Mesendoderm (in vitro differentiated cells): ENCODE measurements at regions not wholly inside any gene's neighbourhood (a gene's known extent, or its start where the extent isn't known, plus 50 kb on each side); places are given as distances from the start of the nearest gene placed in this dataset.

Experiments
- DNase-seq: peaks from one replicate; pipeline ENCODE4 v3.0.0; 2013
- H2AK5ac ChIP-seq: 2 replicates; pipeline ENCODE4 v1.6.1; 2013; ENCODE audit warnings: low read length, inconsistent platforms
- H2BK120ac ChIP-seq: 2 replicates; pipeline ENCODE4 v1.6.1; 2013; ENCODE audit warnings: low read depth, mild to moderate bottlenecking, low read length, moderate library complexity, mixed read lengths
- H2BK15ac ChIP-seq: replicated peaks from 2 replicates; pipeline ENCODE4 v1.6.1; 2013; ENCODE audit warnings: low read depth, mild to moderate bottlenecking, moderate library complexity
- H2BK5ac ChIP-seq: 2 replicates; pipeline ENCODE4 v1.6.1; 2013; ENCODE audit warnings: low read length, inconsistent platforms
- H3K18ac ChIP-seq: 2 replicates; pipeline ENCODE4 v1.6.1; 2013; ENCODE audit warnings: mild to moderate bottlenecking, low read length, mixed read lengths
- H3K23ac ChIP-seq: one replicate; pipeline ENCODE4 v1.6.1; 2013; ENCODE audit warnings: low read length
- H3K27ac ChIP-seq: 2 replicates; pipeline ENCODE4 v1.5.1; 2013; ENCODE audit warnings: low read depth, mild to moderate bottlenecking, inconsistent platforms, low read length, moderate library complexity
- H3K27me3 ChIP-seq: 2 replicates; pipeline ENCODE4 v1.6.1; 2013; ENCODE audit warnings: low read length, control low read depth, mild to moderate bottlenecking, inconsistent platforms; ENCODE audit not compliant: insufficient read depth, poor library complexity
- H3K36me3 ChIP-seq: 2 replicates; pipeline ENCODE4 v1.6.1; 2013; ENCODE audit warnings: low read length, inconsistent platforms; ENCODE audit not compliant: control insufficient read depth, insufficient read depth
- H3K4ac ChIP-seq: one replicate; pipeline ENCODE4 v1.6.1; 2013; ENCODE audit warnings: low read depth, mild to moderate bottlenecking, low read length, moderate library complexity
- H3K4me1 ChIP-seq: 2 replicates; pipeline ENCODE4 v1.6.1; 2013; ENCODE audit warnings: low read depth, low read length, inconsistent platforms; ENCODE audit not compliant: control insufficient read depth
- H3K4me2 ChIP-seq: 2 replicates; pipeline ENCODE4 v1.6.1; 2013; ENCODE audit warnings: low read length
- H3K4me3 ChIP-seq: 2 replicates; pipeline ENCODE4 v1.5.1; 2013; ENCODE audit warnings: mild to moderate bottlenecking, low read length
- H3K56ac ChIP-seq: one replicate; pipeline ENCODE4 v1.6.1; 2013; ENCODE audit warnings: low read length
- H3K79me1 ChIP-seq: 2 replicates; pipeline ENCODE4 v1.6.1; 2013; ENCODE audit warnings: low read length, inconsistent platforms
- H3K79me2 ChIP-seq: 2 replicates; pipeline ENCODE4 v1.6.1; 2013; ENCODE audit warnings: mild to moderate bottlenecking, low read length; ENCODE audit not compliant: control insufficient read depth, insufficient read depth
- H3K9ac ChIP-seq: 2 replicates; pipeline ENCODE4 v1.6.1; 2013; ENCODE audit warnings: low read length, inconsistent platforms
- H4K5ac ChIP-seq: one replicate; pipeline ENCODE4 v1.6.1; 2013; ENCODE audit warnings: low read length
- H4K8ac ChIP-seq: one replicate; pipeline ENCODE4 v1.6.1; 2013; ENCODE audit warnings: low read depth, mild to moderate bottlenecking, control low read depth, low read length, moderate library complexity
- WGBS: extraction: QIAGEN DNeasy Blood & Tissue Kit; methylation state at CpG from one replicate; pipeline ENCODE4 v1.1.7; 2013; ENCODE audit warnings: low lambda C conversion rate, missing lambda C conversion rate; ENCODE audit not compliant: insufficient coverage; ENCODE audit errors: extremely low coverage; 5-methylcytosine and 5-hydroxymethylcytosine counted together

- Histone ChIP-seq H3K27me3 (no peaks in the 10 kb centered on the region), H3K9ac (no peak overlapping the region), H3K4me3 (no peak overlapping the region), H3K36me3 (no peaks in the 10 kb centered on the region), H3K23ac (no peak overlapping the region), H4K8ac (no peak overlapping the region), H2BK15ac (no peak overlapping the region), H3K79me1 (no peaks in the 10 kb centered on the region), H3K4ac (no peak overlapping the region), H4K5ac (no peak overlapping the region), H2AK5ac (no peak overlapping the region), H3K4me2 (no peak overlapping the region), H2BK5ac (no peak overlapping the region), H3K18ac (no peak overlapping the region), H3K79me2 (no peaks in the 10 kb centered on the region), H3K4me1 (no peaks in the 10 kb centered on the region), H3K56ac (no peak overlapping the region), H3K27ac (no peak overlapping the region), H2BK120ac (no peak overlapping the region)
- WGBS, result no CpG with 5 or more reads among the region's 12 CpGs
- no peak for DNase-seq
Measured at GRCh38 chr13:19056984-19057490, 124.6 kb downstream of the TUBA3C start.

DNA sequence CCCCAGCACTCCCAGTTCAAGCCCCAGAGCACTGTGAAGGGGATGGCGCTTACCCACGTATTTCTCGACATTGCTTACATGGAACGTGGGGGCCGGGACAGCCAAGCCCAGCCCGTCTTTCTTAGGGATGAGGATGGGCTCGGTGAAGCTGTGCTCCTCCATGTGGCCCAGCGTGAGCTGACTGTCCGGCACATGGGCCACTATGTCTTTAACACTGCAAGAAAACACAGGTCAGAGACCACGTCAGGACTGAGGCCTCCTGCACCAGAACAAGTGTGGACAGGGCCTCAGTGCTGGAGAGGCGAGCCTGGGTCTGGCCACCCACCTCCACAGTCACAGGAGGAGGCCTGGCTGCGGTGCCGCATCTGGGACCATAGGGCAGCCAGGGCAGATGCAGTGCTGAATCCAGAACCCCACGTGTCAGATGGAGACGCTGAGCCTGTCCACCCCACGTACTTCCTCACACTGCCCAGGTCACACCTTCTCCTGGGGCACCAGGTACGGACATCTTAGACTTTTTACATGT, 125.2 kb downstream of the TUBA3C start:
- no CpG with 5 or more reads among the region's 17 CpGs for WGBS
- Histone ChIP-seq H3K23ac (no peak overlapping the region), H3K4me2 (no peak overlapping the region), H2BK5ac (no peak overlapping the region), H3K56ac (no peak overlapping the region), H4K5ac (no peak overlapping the region), H3K79me2 (no peaks in the 10 kb centered on the region), H3K27me3 (no peaks in the 10 kb centered on the region), H3K9ac (no peak overlapping the region), H3K4me3 (no peak overlapping the region), H3K4ac (no peak overlapping the region), H3K27ac (no peak overlapping the region), H3K4me1 (no peaks in the 10 kb centered on the region), H3K79me1 (no peaks in the 10 kb centered on the region), H2AK5ac (no peak overlapping the region), H3K36me3 (no peaks in the 10 kb centered on the region), H3K18ac (no peak overlapping the region), H2BK120ac (no peak overlapping the region), H2BK15ac (no peak overlapping the region), H4K8ac (no peak overlapping the region)
- no peak for DNase-seq

DNA sequence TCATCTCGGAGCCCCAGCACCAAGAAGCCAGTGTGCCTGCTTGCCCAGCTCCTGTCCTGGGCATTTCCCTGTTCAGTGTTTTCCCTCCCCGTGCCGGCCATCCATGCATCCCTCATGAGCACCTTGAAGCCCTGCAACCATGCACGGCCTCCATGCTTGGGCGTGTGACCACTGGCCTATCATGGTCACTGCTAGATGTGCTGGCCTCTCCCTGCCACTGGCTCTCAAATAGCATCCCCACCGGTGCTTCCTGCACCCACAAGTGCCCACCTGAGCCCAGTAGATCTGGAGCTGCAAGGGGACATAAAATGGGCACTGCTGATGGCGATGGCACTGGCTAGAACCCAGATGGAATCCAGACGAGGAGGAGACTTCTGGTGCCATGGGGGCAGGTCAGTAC, 126.0 kb downstream of the TUBA3C start:
- Histone ChIP-seq H4K8ac (no peak overlapping the region), H3K56ac (no peak overlapping the region), H3K4me2 (no peak overlapping the region), H3K27me3 (no peaks in the 10 kb centered on the region), H3K79me2 (no peaks in the 10 kb centered on the region), H3K18ac (no peak overlapping the region), H4K5ac (no peak overlapping the region), H3K4me3 (no peak overlapping the region), H3K9ac (no peak overlapping the region), H3K4me1 (no peaks in the 10 kb centered on the region), H2BK15ac (no peak overlapping the region), H3K27ac (no peak overlapping the region), H3K23ac (no peak overlapping the region), H2AK5ac (no peak overlapping the region), H2BK5ac (no peak overlapping the region), H3K79me1 (no peaks in the 10 kb centered on the region), H3K4ac (no peak overlapping the region), H3K36me3 (no peaks in the 10 kb centered on the region), H2BK120ac (no peak overlapping the region)
- DNase-seq, result no peak
- WGBS, result no CpG with 5 or more reads among the region's 8 CpGs

DNA sequence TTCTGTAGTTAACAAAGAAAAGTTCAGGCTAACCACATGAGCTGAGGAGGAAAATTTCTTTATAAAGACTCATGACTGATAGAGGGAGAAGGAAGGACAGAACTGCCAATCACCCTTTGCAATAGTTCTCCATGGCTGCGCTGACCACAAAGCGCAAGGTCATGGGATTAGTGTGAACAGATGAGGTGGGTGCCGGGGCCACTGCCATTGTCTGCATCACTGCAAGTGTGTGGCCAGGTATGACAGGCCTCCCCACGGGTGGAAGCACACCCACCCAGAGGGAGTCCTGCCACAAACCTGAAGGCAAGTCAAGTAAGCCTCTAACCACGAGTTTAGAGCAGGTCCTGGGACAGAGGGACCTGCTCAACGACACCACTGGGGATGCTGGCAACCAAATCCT, 128.1 kb downstream of the TUBA3C start:
- H3K36me3 ChIP-seq, result no peaks in the 10 kb centered on the region
- no peaks in the 10 kb centered on the region for H3K79me1 ChIP-seq
- no peak overlapping the region for H4K5ac ChIP-seq
- no peak overlapping the region for H3K56ac ChIP-seq
- no peaks in the 10 kb centered on the region for H3K27me3 ChIP-seq
- no peak overlapping the region for H3K9ac ChIP-seq
- no peak for DNase-seq
- no peak overlapping the region for H3K4me2 ChIP-seq
- no CpG with 5 or more reads among the region's 6 CpGs for WGBS
- H3K4ac ChIP-seq, result no peak overlapping the region
- no peak overlapping the region for H2BK15ac ChIP-seq
- H2BK120ac ChIP-seq, result no peak overlapping the region
- no peak overlapping the region for H2AK5ac ChIP-seq
- no peaks in the 10 kb centered on the region for H3K4me1 ChIP-seq
- H2BK5ac ChIP-seq, result no peak overlapping the region
- no peak overlapping the region for H3K23ac ChIP-seq
- H3K18ac ChIP-seq, result no peak overlapping the region
- H3K4me3 ChIP-seq, result no peak overlapping the region
- H3K27ac ChIP-seq, result no peak overlapping the region
- no peak overlapping the region for H4K8ac ChIP-seq
- no peaks in the 10 kb centered on the region for H3K79me2 ChIP-seq

- Histone ChIP-seq H4K8ac (no peak overlapping the region), H3K27me3 (no peaks in the 10 kb centered on the region), H4K5ac (no peak overlapping the region), H3K4me3 (no peak overlapping the region), H2BK120ac (no peak overlapping the region), H3K36me3 (no peaks in the 10 kb centered on the region), H3K4me2 (no peak overlapping the region), H3K4me1 (no peaks in the 10 kb centered on the region), H3K18ac (no peak overlapping the region), H3K27ac (no peak overlapping the region), H2BK15ac (no peak overlapping the region), H3K23ac (no peak overlapping the region), H3K56ac (no peak overlapping the region), H3K79me1 (no peaks in the 10 kb centered on the region), H3K9ac (no peak overlapping the region), H3K79me2 (no peaks in the 10 kb centered on the region), H3K4ac (no peak overlapping the region), H2BK5ac (no peak overlapping the region), H2AK5ac (no peak overlapping the region)
- DNase-seq, result no peak
- no CpG with 5 or more reads among the region's 11 CpGs for WGBS
Measured at GRCh38 chr13:19052931-19053330, 128.7 kb downstream of the TUBA3C start.

DNA sequence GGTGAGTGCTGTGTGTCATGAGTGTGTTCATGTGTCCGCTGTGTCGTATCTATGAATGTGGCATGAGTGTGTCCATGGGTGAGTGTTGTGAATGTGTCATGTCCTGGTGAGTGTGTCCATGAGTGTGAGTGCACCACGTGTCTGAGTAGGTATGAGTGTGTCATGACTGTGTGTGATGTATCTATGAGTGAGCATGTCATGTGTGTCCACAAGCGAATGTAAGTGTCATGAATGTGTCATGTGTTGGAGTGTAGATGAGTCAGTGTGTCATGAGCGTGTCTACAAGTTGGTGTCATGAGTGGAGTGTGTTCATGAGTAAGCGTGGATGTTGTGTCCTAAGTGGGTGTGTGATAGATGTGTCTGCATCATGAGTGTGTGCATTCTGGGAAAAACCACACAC, 129.4 kb downstream of the TUBA3C start:
- Histone ChIP-seq H3K27ac (no peak overlapping the region), H2AK5ac (no peak overlapping the region), H3K36me3 (no peaks in the 10 kb centered on the region), H3K4me1 (no peaks in the 10 kb centered on the region), H3K4me3 (no peak overlapping the region), H2BK15ac (no peak overlapping the region), H3K4me2 (no peak overlapping the region), H3K56ac (no peak overlapping the region), H3K27me3 (no peaks in the 10 kb centered on the region), H3K9ac (no peak overlapping the region), H3K23ac (no peak overlapping the region), H3K4ac (no peak overlapping the region), H4K5ac (no peak overlapping the region), H3K18ac (no peak overlapping the region), H3K79me1 (no peaks in the 10 kb centered on the region), H4K8ac (no peak overlapping the region), H3K79me2 (no peaks in the 10 kb centered on the region), H2BK120ac (no peak overlapping the region), H2BK5ac (no peak overlapping the region)
- no peak for DNase-seq
- no CpG with 5 or more reads among the region's 6 CpGs for WGBS
